Gastroesophageal sphincter (tissue), 4 donors: ENCODE measurements at regions not wholly inside any gene's neighbourhood (a gene's known extent, or its start where the extent isn't known, plus 50 kb on each side); places are given as distances from the start of the nearest gene placed in this dataset.

Experiments used
- ATAC-seq: fragments of 150-250 bp; one replicate; pipeline ENCODE4 v1.9.1; 2016; ENCODE audit warnings: mild to moderate bottlenecking, moderate library complexity
- H3K27ac ChIP-seq, 4 donors: fragments of 200-600 bp; sonication (generic) in 3 of 4; 1 replicate in 3 of 4; 2 replicates in 1 of 4; pipeline ENCODE4 v1.5.1; 2016 to 2019
- H3K27me3 ChIP-seq: fragments of 200-600 bp; sonication (generic); one replicate; pipeline ENCODE4 v1.5.1; 2019
- H3K36me3 ChIP-seq, 2 donors: fragments of 200-600 bp; sonication (generic); one replicate each; pipeline ENCODE4 v1.5.1; 2019; ENCODE audit warnings: control low read depth in 1 of 2
- H3K4me1 ChIP-seq, 3 donors: fragments of 200-600 bp; sonication (generic); 1 replicate in 2 of 3; 2 replicates in 1 of 3; pipeline ENCODE4 v1.5.1; 2016 to 2019; ENCODE audit warnings: control low read depth in 2 of 3
- H3K4me3 ChIP-seq, 2 donors: fragments of 200-600 bp; sonication (generic); one replicate each; pipeline ENCODE4 v1.5.1; 2019; ENCODE audit warnings: mild to moderate bottlenecking in 1 of 2, moderate library complexity in 1 of 2
- H3K9me3 ChIP-seq, 3 donors: fragments of 200-600 bp; sonication (generic); one replicate each; pipeline ENCODE4 v1.5.1; 2017 to 2019; ENCODE audit warnings: control low read depth in 2 of 3
- EP300 ChIP-seq: sonication (generic); formaldehyde crosslinking; IDR thresholded peaks from one replicate; pipeline ENCODE4 v1.6.1; 2017; ENCODE audit warnings: antibody characterized with exemption, mild to moderate bottlenecking
- POLR2A ChIP-seq, 2 donors: fragments of 450-650 bp; IDR thresholded peaks; one replicate each; pipeline ENCODE4 v1.6.1; 2017; ENCODE audit warnings: antibody characterized with exemption in 2 of 2, mild to moderate bottlenecking in 2 of 2, moderate library complexity in 1 of 2
- POLR2AphosphoS5 ChIP-seq: sonication (generic); formaldehyde crosslinking; IDR thresholded peaks from one replicate; pipeline ENCODE4 v1.6.1; 2017; ENCODE audit warnings: antibody characterized with exemption
- WGBS, 2 donors: methylation state at CpG; one replicate each; pipeline ENCODE4 v1.1.5; 2018; ENCODE audit warnings: low coverage in 1 of 2; 5-methylcytosine and 5-hydroxymethylcytosine counted together
- TF ChIP-seq, protein P1 (sequence below), 4 experiments: fragments of 200-600 bp in 2 of 4; fragments of 450-650 bp in 2 of 4; sonication (generic) in 1 of 4; IDR thresholded peaks; one replicate each; pipeline ENCODE4 v1.5.1; 2017 to 2019; ENCODE audit warnings: antibody characterized with exemption in 4 of 4, mild to moderate bottlenecking in 2 of 4, moderate library complexity in 2 of 4

DNA sequence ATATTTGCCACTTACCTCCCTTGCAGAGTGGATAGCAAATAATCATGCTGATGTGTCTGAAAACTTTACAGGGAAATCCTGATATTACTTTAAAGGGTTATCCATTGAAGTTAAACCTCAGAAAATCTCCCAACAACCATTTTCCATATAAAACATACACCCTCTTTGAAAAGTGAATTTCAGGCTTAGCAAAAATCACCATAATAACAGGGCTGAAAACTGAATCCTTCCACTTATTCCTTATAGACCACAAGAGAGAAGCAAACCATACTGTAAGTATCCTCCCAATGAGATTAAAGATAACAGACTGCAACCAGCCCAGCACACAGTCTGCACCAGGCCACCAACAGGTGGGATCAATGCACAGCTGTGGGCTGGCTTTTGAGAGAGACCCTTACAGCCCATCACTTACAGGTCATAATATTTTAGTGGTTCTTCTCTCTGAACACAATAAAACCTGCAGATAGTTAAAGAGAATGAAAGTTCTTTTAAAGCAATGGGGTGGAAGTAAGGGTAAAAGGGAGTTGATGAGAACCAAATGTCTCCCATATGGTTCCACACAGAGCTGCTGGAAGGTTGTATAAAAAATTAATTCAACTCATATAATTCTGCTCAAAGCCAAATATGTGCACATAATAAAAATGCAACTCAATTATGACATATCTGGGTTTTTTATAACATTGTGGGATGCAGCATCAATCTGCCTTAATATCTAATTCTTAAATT is 376.2 kb upstream of the GRAMD2B start:
- Histone ChIP-seq H3K36me3 (no peaks in the 10 kb centered on the region), H3K4me1 (peaks cover 0 to 12% (median 0%) of the 10 kb centered on the region in 3 donors), H3K4me3 (no peak overlapping the region), H3K27ac (no peak overlapping the region), H3K9me3 (no peaks in the 10 kb centered on the region), H3K27me3 (no peaks in the 10 kb centered on the region)
- ATAC-seq, result no peak
- TF ChIP-seq EP300 (no peak), POLR2AphosphoS5 (no peak), POLR2A (IDR thresholded peaks at IDR 0.05) (no peak)
- TF ChIP-seq, protein P1, sequence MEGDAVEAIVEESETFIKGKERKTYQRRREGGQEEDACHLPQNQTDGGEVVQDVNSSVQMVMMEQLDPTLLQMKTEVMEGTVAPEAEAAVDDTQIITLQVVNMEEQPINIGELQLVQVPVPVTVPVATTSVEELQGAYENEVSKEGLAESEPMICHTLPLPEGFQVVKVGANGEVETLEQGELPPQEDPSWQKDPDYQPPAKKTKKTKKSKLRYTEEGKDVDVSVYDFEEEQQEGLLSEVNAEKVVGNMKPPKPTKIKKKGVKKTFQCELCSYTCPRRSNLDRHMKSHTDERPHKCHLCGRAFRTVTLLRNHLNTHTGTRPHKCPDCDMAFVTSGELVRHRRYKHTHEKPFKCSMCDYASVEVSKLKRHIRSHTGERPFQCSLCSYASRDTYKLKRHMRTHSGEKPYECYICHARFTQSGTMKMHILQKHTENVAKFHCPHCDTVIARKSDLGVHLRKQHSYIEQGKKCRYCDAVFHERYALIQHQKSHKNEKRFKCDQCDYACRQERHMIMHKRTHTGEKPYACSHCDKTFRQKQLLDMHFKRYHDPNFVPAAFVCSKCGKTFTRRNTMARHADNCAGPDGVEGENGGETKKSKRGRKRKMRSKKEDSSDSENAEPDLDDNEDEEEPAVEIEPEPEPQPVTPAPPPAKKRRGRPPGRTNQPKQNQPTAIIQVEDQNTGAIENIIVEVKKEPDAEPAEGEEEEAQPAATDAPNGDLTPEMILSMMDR (IDR thresholded peaks at IDR 0.05), result no peak

GRCh38 chr5:126052120-126052519 is 371.1 kb upstream of the GRAMD2B start:
- Histone ChIP-seq H3K4me1 (no peaks in the 10 kb centered on the region), H3K4me3 (no peak overlapping the region), H3K27me3 (no peaks in the 10 kb centered on the region), H3K27ac (no peak overlapping the region), H3K36me3 (no peaks in the 10 kb centered on the region), H3K9me3 (no peaks in the 10 kb centered on the region)
- 100% methylated on average over 1 of the region's 1 CpG for WGBS, 2 donors
- TF ChIP-seq POLR2A (IDR thresholded peaks at IDR 0.05), result no peak
- ATAC-seq, result no peak

GRCh38 chr5:126052791-126053190 is 370.4 kb upstream of the GRAMD2B start:
- Histone ChIP-seq H3K27me3 (no peaks in the 10 kb centered on the region), H3K9me3 (no peaks in the 10 kb centered on the region), H3K36me3 (no peaks in the 10 kb centered on the region), H3K27ac (no peak overlapping the region), H3K4me3 (no peak overlapping the region), H3K4me1 (no peaks in the 10 kb centered on the region)
- TF ChIP-seq EP300, result no peak
- no peak for TF ChIP-seq POLR2A (IDR thresholded peaks at IDR 0.05)
- TF ChIP-seq POLR2AphosphoS5, result no peak
- TF ChIP-seq, protein P1 (IDR thresholded peaks at IDR 0.05), result no peak
- 90 to 100% methylated on average over 1 of the region's 1 CpG for WGBS, 2 donors
- ATAC-seq, result no peak

- Histone ChIP-seq H3K4me1 (no peaks in the 10 kb centered on the region), H3K36me3 (no peaks in the 10 kb centered on the region), H3K27me3 (no peaks in the 10 kb centered on the region), H3K27ac (no peak overlapping the region), H3K4me3 (no peak overlapping the region), H3K9me3 (no peaks in the 10 kb centered on the region)
- no peak for ATAC-seq
- WGBS, 2 donors, result 45 to 63% methylated on average over 2 of the region's 2 CpGs
- TF ChIP-seq, protein P1 (IDR thresholded peaks at IDR 0.05), result no peak
- TF ChIP-seq EP300, result no peak
- TF ChIP-seq POLR2A (IDR thresholded peaks at IDR 0.05), result no peak
- TF ChIP-seq POLR2AphosphoS5, result no peak
Measured at GRCh38 chr5:126053630-126054029, 369.6 kb upstream of the GRAMD2B start.

DNA sequence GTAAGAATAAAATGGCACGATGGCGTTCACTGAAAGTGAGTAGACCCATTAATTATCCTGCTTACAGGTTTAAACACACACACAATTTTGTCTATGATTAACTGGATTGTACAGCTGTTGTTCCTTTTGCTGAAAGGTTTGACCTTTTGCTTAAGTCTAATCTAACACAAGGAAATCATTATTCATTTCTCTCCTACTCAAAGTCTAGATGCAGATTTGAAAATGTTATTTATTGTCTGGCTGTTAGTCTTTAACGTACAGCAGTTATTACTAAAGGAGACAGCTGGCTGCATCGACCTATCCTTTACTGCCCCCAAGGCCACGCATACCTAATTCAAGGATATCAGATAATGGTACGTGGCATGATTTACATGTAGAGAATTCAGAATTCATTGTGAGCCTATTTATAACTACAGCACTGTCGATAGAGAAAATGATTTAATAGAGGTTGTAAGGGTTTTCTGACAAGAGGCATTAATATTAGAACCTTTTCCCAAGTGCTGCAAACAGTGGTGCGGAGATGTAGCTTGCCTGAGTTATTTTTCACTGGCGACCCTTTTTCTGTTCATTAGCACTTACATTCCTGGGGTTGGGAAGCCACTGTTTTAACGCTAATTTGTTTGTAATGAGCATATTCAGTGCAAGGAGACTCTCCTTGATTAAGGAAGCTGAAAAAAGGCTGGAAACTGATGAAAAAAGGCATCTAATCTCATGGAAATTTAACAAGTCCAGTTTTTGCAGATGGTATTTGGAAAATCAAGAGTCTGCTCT is 368.4 kb upstream of the GRAMD2B start:
- H3K4me3 ChIP-seq, result no peak overlapping the region
- no peak for TF ChIP-seq EP300
- no peak for TF ChIP-seq POLR2A (IDR thresholded peaks at IDR 0.05)
- TF ChIP-seq POLR2AphosphoS5, result no peak
- TF ChIP-seq, protein P1 (IDR thresholded peaks at IDR 0.05), result no peak
- H3K27ac ChIP-seq, result no peak overlapping the region
- H3K36me3 ChIP-seq, result no peaks in the 10 kb centered on the region
- no peak for ATAC-seq
- H3K9me3 ChIP-seq, result no peaks in the 10 kb centered on the region
- WGBS, 2 donors, result 44% methylated on average over 8 to 10 of the region's 10 CpGs
- H3K27me3 ChIP-seq, result no peaks in the 10 kb centered on the region
- H3K4me1 ChIP-seq, result no peaks in the 10 kb centered on the region
